Osteocyte (in vitro differentiated cells): ENCODE measurements at regions not wholly inside any gene's neighbourhood (a gene's known extent, or its start where the extent isn't known, plus 50 kb on each side); places are given as distances from the start of the nearest gene placed in this dataset.

Experiments
- DNase-seq: peaks from one replicate; pipeline ENCODE4 v3.0.0; 2021; ENCODE audit warnings: mixed read lengths; ENCODE audit not compliant: unreplicated experiment; ENCODE audit errors: extremely low spot score
- H3K27ac Mint-ChIP-seq: one replicate; pipeline ENCODE4 v1.8.0; 2021; ENCODE audit warnings: mild to moderate bottlenecking, mixed read lengths; ENCODE audit not compliant: unreplicated experiment
- H3K27me3 Mint-ChIP-seq: one replicate; pipeline ENCODE4 v1.8.0; 2021; ENCODE audit warnings: mixed read lengths; ENCODE audit not compliant: unreplicated experiment
- H3K36me3 Mint-ChIP-seq: one replicate; pipeline ENCODE4 v1.8.0; 2021; ENCODE audit warnings: mixed read lengths; ENCODE audit not compliant: unreplicated experiment
- H3K4me1 Mint-ChIP-seq: one replicate; pipeline ENCODE4 v1.8.0; 2021; ENCODE audit warnings: mixed read lengths; ENCODE audit not compliant: unreplicated experiment
- H3K4me3 Mint-ChIP-seq: one replicate; pipeline ENCODE4 v1.8.0; 2021; ENCODE audit warnings: mild to moderate bottlenecking, moderate library complexity, mixed read lengths; ENCODE audit not compliant: unreplicated experiment
- H3K9me3 Mint-ChIP-seq: one replicate; pipeline ENCODE4 v1.8.0; 2021; ENCODE audit warnings: mixed read lengths; ENCODE audit not compliant: unreplicated experiment
- CTCF ChIP-seq: fragments of 200-600 bp; sonication (generic); IDR thresholded peaks from 2 replicates; pipeline ENCODE4 v1.5.0; 2021; ENCODE audit warnings: antibody characterized with exemption, mild to moderate bottlenecking, moderate library complexity

DNA sequence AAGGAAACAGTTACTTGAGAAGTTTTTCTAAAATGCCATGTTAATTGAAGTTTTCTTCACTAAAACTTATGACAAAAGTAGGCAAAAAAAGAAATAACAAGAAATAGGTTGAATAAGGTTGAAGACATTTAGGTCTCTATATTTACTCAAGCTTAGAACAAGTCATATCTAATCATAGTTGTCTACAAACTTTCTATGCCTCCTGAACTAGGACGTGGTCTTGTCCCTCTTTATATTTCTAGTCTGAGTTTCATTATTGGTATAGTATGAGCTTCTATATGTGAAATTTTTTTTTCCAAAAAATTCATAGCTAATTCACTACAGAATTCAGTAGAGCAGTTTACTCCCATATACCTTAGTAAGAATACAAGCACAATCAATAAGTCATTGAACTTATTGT, 836.4 kb downstream of the SLITRK6 start:
- Mint-ChIP-seq H3K36me3 (no peaks in the 10 kb centered on the region), H3K27me3 (no peaks in the 10 kb centered on the region), H3K27ac (no peak overlapping the region), H3K4me1 (peaks cover 2% of the 10 kb centered on the region), H3K9me3 (no peaks in the 10 kb centered on the region), H3K4me3 (no peak overlapping the region)
- DNase-seq = no peak
- TF ChIP-seq CTCF = no peak

DNA sequence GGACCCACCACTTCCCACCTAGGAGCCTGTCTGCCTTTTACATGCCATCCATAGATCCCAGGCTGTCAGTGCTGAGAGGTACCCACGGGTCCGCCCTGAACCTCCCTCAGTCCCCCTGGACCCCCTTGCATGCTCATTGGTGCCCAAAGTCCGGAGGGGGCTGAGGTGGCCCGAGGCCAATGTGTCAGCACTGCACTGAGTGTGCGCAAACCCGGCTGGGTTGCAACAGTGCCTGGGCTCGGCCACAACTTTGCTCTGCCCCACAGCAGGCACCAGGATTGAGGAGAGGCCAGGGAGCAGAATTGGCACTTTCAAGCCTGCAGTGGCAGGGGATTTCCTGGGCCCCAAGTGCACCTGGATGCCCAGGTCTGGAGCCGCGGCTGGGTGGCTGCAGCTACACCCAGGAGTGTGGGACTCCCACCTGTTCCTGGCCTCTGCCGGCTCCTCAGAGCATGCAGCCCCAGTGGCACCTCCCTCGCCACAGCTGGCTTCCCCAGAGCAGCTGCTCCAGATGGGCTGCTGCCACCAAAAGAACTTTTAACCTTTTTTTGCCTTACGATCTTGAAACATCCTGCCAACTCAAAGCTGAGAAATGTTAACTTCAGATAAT, 837.0 kb downstream of the SLITRK6 start:
- Mint-ChIP-seq H3K9me3 (no peaks in the 10 kb centered on the region), H3K27me3 (no peaks in the 10 kb centered on the region), H3K27ac (no peak overlapping the region), H3K4me1 (peaks cover 2% of the 10 kb centered on the region), H3K4me3 (no peak overlapping the region), H3K36me3 (no peaks in the 10 kb centered on the region)
- no peak for DNase-seq
- TF ChIP-seq CTCF = no peak

DNA sequence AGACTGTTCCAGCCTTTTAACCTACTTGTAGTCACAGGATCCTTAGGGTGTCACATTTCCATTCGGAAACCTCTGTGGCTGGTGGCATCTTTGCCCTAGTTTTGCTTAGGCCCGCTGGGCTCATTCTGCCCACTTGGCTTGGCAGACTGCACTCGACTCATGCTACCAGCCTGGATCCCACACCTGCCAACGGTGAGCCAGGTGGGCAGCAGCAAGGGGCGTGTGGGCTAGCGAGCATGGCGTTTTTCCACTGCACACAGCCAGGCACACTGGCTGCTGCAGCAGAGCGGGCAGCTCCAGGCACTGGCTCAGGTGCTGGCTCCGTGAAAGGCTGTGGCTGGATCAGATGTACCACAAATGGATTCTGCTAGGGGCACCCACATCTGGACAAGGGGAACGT, 838.2 kb downstream of the SLITRK6 start:
- TF ChIP-seq CTCF = no peak
- Mint-ChIP-seq H3K9me3 (no peaks in the 10 kb centered on the region), H3K27ac (no peak overlapping the region), H3K36me3 (no peaks in the 10 kb centered on the region), H3K4me3 (no peak overlapping the region), H3K27me3 (no peaks in the 10 kb centered on the region), H3K4me1 (peaks cover 2% of the 10 kb centered on the region)
- DNase-seq = no peak

GRCh38 chr13:84959818-84960217, 839.4 kb downstream of the SLITRK6 start:
- H3K27me3 Mint-ChIP-seq = no peaks in the 10 kb centered on the region
- H3K9me3 Mint-ChIP-seq = no peaks in the 10 kb centered on the region
- no peak for TF ChIP-seq CTCF
- H3K36me3 Mint-ChIP-seq = no peaks in the 10 kb centered on the region
- no peak overlapping the region for H3K27ac Mint-ChIP-seq
- no peak overlapping the region for H3K4me3 Mint-ChIP-seq
- peaks cover 2% of the 10 kb centered on the region for H3K4me1 Mint-ChIP-seq
- DNase-seq = no peak

DNA sequence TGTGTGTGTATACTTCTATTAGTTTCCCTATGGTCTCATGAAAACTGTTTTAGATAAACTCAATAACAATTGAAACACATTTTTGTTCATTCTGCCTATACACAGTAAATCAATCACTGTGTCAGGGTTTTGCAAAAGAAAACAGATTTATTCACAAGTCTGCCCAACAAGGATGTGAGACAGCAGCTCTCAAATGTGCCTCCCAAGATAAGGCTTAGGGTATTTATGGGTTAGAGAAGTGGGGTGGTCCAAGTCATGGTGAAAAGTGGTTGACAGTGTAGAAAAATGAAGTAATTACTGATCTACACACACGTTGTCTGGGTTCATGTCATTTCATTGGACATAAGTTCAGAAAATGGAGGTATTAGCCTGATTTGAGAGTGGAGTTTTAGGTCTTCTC, 844.6 kb downstream of the SLITRK6 start:
- H3K4me3 Mint-ChIP-seq = no peak overlapping the region

More for the DNA sequence above, 844.6 kb downstream of the SLITRK6 start:
- TF ChIP-seq CTCF = no peak
- no peaks in the 10 kb centered on the region for H3K4me1 Mint-ChIP-seq
- H3K27ac Mint-ChIP-seq = no peak overlapping the region
- peaks cover 2% of the 10 kb centered on the region for H3K9me3 Mint-ChIP-seq
- H3K36me3 Mint-ChIP-seq = peaks cover under 1% of the 10 kb centered on the region
- H3K27me3 Mint-ChIP-seq = no peaks in the 10 kb centered on the region
- no peak for DNase-seq
